HepG2 (cell line): ENCODE measurements at regions not wholly inside any gene's neighbourhood (a gene's known extent, or its start where the extent isn't known, plus 50 kb on each side); places are given as distances from the start of the nearest gene placed in this dataset.

Source experiments
- ATAC-seq: fragments of 200-7000 bp; cut with Tn5 transposase; 3 replicates; pipeline ENCODE4 v1.9.1; 2020; ENCODE audit warnings: mild to moderate bottlenecking, moderate library complexity
- BruUV-seq: library from RNA; stranded (reverse); fragments of 400-500 nt; replicated peaks from 2 replicates; lab custom pipeline; 2021; lab: Mats Ljungman, UMichigan
- CTCF ChIA-PET: fragments of 300-600 bp; formaldehyde crosslinking; extraction: SDS; loops from one replicate; lab custom pipeline; 2021; ENCODE audit warnings: low total read pairs, inconsistent platforms, low intra/inter-chr PET ratio; lab: Yijun Ruan, JAX
- POLR2A ChIA-PET: fragments of 350-600 bp; sonication (Branson Sonifier 250); formaldehyde crosslinking; loops from one replicate; lab custom pipeline; 2020; ENCODE audit warnings: antibody characterized with exemption, inconsistent platforms; lab: Yijun Ruan, JAX
- DNase-seq: peaks from one replicate; pipeline ENCODE4 v3.0.0-alpha.2; 2015; ENCODE audit warnings: low spot score
- FAIRE-seq: peaks from 3 replicates; lab custom pipeline; 2011; peaks lifted over from hg19 to GRCh38; lab: Jason Lieb, UNC
- H2AFZ ChIP-seq: one replicate; pipeline ENCODE4 v1.6.1; 2011; ENCODE audit warnings: low read length, inconsistent platforms
- H3K27ac ChIP-seq: fragments of 300-600 bp; 3 replicates; pipeline ENCODE4 v1.8.0; 2011; ENCODE audit warnings: mixed run types, mild to moderate bottlenecking, mixed read lengths, low read length, inconsistent platforms; ENCODE audit not compliant: insufficient read depth; ENCODE audit errors: extremely low read length
- H3K27me3 ChIP-seq, 2 experiments: fragments of 200-600 bp in 1 of 2; 2 replicates in 1 of 2; 3 replicates in 1 of 2; pipeline versions ENCODE4 v1.6.0 to v1.8.0; 2011; ENCODE audit warnings: low read length in 2 of 2, mild to moderate bottlenecking in 2 of 2, moderate library complexity in 2 of 2, inconsistent platforms in 1 of 2; ENCODE audit not compliant: insufficient read depth in 2 of 2, control insufficient read depth in 1 of 2
- H3K36me3 ChIP-seq, 2 experiments: fragments of 200-600 bp in 1 of 2; replicated peaks in 1 of 2; 2 replicates in 1 of 2; 3 replicates in 1 of 2; pipeline versions ENCODE4 v1.5.1 to v1.8.0; 2011; ENCODE audit warnings: low read length in 2 of 2, inconsistent platforms in 1 of 2; ENCODE audit not compliant: insufficient read depth in 2 of 2, control insufficient read depth in 1 of 2
- H3K4me1 ChIP-seq: 2 replicates; pipeline ENCODE4 v1.5.1; 2012; ENCODE audit warnings: low read length, inconsistent platforms; ENCODE audit not compliant: insufficient read depth
- H3K4me2 ChIP-seq: 2 replicates; pipeline ENCODE4 v1.6.0; 2011; ENCODE audit warnings: low read depth, low read length, inconsistent platforms
- H3K4me3 ChIP-seq, 3 experiments: fragments of 200-600 bp in 1 of 3; sonication (generic), shearing (Covaris generic) in 1 of 3; replicated peaks in 1 of 3; 2 replicates each; pipeline ENCODE4 v1.5.1; 2011 to 2016; ENCODE audit warnings: low read length in 3 of 3, inconsistent platforms in 2 of 3, low read depth in 2 of 3, mild to moderate bottlenecking in 2 of 3, control low read depth in 1 of 3, mixed read lengths in 1 of 3; ENCODE audit not compliant: insufficient read depth in 1 of 3
- H3K79me2 ChIP-seq: one replicate; pipeline ENCODE4 v1.6.1; 2011; ENCODE audit warnings: low read length, inconsistent platforms; ENCODE audit not compliant: insufficient read depth
- H3K9ac ChIP-seq: 2 replicates; pipeline ENCODE4 v1.6.0; 2011; ENCODE audit warnings: mild to moderate bottlenecking, low read depth, low read length, inconsistent platforms; ENCODE audit not compliant: insufficient read depth
- H3K9me3 ChIP-seq: 2 replicates; pipeline ENCODE4 v1.5.1; 2012; ENCODE audit warnings: mild to moderate bottlenecking, low read length
- H4K20me1 ChIP-seq: 2 replicates; pipeline ENCODE4 v1.6.0; 2011; ENCODE audit warnings: inconsistent platforms, mild to moderate bottlenecking, low read length, moderate library complexity; ENCODE audit not compliant: insufficient read depth
- ELF4 ChIP-seq: sonication (generic); formaldehyde crosslinking; IDR thresholded peaks from 2 replicates; pipeline ENCODE4 v1.5.0; 2020; ENCODE audit warnings: missing genetic modification reagents, mild to moderate bottlenecking, moderate library complexity, borderline replicate concordance
- HOXA7 ChIP-seq: sonication (generic); formaldehyde crosslinking; IDR thresholded peaks from 2 replicates; pipeline ENCODE4 v1.8.1; 2022; ENCODE audit warnings: mild to moderate bottlenecking, missing genetic modification reagents, moderate library complexity
- MAZ ChIP-seq, 2 experiments: sonication (generic) in 1 of 2; formaldehyde crosslinking in 1 of 2; IDR thresholded peaks; 2 replicates each; pipeline versions ENCODE4 v1.5.0 to v1.6.1; 2012 to 2020; ENCODE audit warnings: low read depth in 2 of 2, mild to moderate bottlenecking in 2 of 2, borderline replicate concordance in 1 of 2, improper control_type of control experiment in 1 of 2, low read length in 1 of 2, missing genetic modification reagents in 1 of 2, moderate library complexity in 1 of 2
- PLRG1 ChIP-seq: fragments of 450-650 bp; conservative IDR thresholded peaks from 2 replicates; pipeline ENCODE4 v1.6.1; 2016
- RXRB ChIP-seq: IDR thresholded peaks from 2 replicates; pipeline ENCODE4 v1.6.1; 2016; ENCODE audit warnings: borderline replicate concordance, missing genetic modification reagents, missing compliant biosample characterization
- SAFB2 ChIP-seq: sonication (generic); formaldehyde crosslinking; IDR thresholded peaks from 2 replicates; pipeline ENCODE4 v1.5.1; 2020; ENCODE audit warnings: missing genetic modification reagents, low read depth, mild to moderate bottlenecking, borderline replicate concordance
- SOX13 ChIP-seq, 3 experiments: fragments of 450-650 bp in 1 of 3; sonication (generic) in 1 of 3; formaldehyde crosslinking in 1 of 3; IDR thresholded peaks in 2 of 3; conservative IDR thresholded peaks in 1 of 3; 2 replicates each; pipeline versions ENCODE4 v1.5.0 to v1.6.1; 2016 to 2020; ENCODE audit warnings: antibody characterized with exemption in 1 of 3, mild to moderate bottlenecking in 1 of 3, missing compliant biosample characterization in 1 of 3, missing genetic modification reagents in 1 of 3, moderate library complexity in 1 of 3
- TOPORS ChIP-seq: sonication (generic); formaldehyde crosslinking; IDR thresholded peaks from 2 replicates; pipeline ENCODE4 v1.8.0; 2023; ENCODE audit warnings: mild to moderate bottlenecking, missing genetic modification reagents
- WIZ ChIP-seq: sonication (generic); formaldehyde crosslinking; IDR thresholded peaks from 2 replicates; pipeline ENCODE4 v1.5.1; 2020; ENCODE audit warnings: mild to moderate bottlenecking, missing genetic modification reagents
- ZNF580 ChIP-seq: IDR thresholded peaks from 2 replicates; pipeline ENCODE4 v1.6.1; 2016; ENCODE audit warnings: low read depth, borderline replicate concordance
- ZNF703 ChIP-seq: sonication (generic); formaldehyde crosslinking; IDR thresholded peaks from 2 replicates; pipeline ENCODE4 v1.5.1; 2020; ENCODE audit warnings: missing genetic modification reagents, mild to moderate bottlenecking, moderate library complexity, borderline replicate concordance
- WGBS: methylation state at CpG from one replicate; pipeline ENCODE4 v1.1.6; 2017; ENCODE audit warnings: low lambda C conversion rate; 5-methylcytosine and 5-hydroxymethylcytosine counted together
- in situ Hi-C: cut with HindIII; loops from 2 replicates; pipeline ENCODE4 v1.10.0; 2017; ENCODE audit warnings: low pct_unique_long_range_greater_than_20kb; ENCODE audit not compliant: extremely low pct_ligation_motif_present
- intact Hi-C: fragments of 100-400 bp; cut with micrococcal nuclease; formaldehyde crosslinking; loops from one replicate; pipeline ENCODE4 v1.10.0; 2022; ENCODE audit not compliant: unreplicated experiment

- BruUV-seq, result no TSS peak
- in situ Hi-C loops, result no loop called here
- Histone ChIP-seq H3K9me3 (peaks cover 25% of the 10 kb centered on the region), H3K27ac (no peak overlapping the region), H4K20me1 (no peaks in the 10 kb centered on the region), H3K4me2 (no peak overlapping the region), H3K79me2 (no peaks in the 10 kb centered on the region), H3K36me3 (no peaks in the 10 kb centered on the region), H3K4me1 (peaks cover under 1% of the 10 kb centered on the region; the same call in 1 of the 2 replicates), H3K4me3 (no peak overlapping the region), H2AFZ (no peak overlapping the region), H3K9ac (no peak overlapping the region), H3K27me3 (no peaks in the 10 kb centered on the region)
- TF ChIP-seq WIZ (CRISPR knock-in tag) (no peak), ZNF580 (no peak), TOPORS (CRISPR knock-in tag) (no peak), RXRB (no peak), PLRG1 (no peak), SAFB2 (CRISPR knock-in tag) (no peak), SOX13 (IDR thresholded peaks at IDR 0.05) (no peak), SOX13 (CRISPR knock-in tag; conservative IDR thresholded peaks at IDR 0.05 in 1 of 2, IDR thresholded peaks at IDR 0.05 in 1 of 2) (no peak), ELF4 (no peak), ZNF703 (no peak), HOXA7 (CRISPR knock-in tag) (no peak), MAZ (IDR thresholded peaks at IDR 0.05; ENCODE audit: borderline replicate concordance, low read depth, low read length) (no peak), MAZ (CRISPR knock-in tag; IDR thresholded peaks at IDR 0.05; ENCODE audit: low read depth) (no peak)
- intact Hi-C loops, result no loop called here
- 0% methylated on average over 2 of the region's 2 CpGs for WGBS
- ChIA-PET CTCF (no interaction called here), POLR2A (no interaction called here)
- DNase-seq, result no peak
- FAIRE-seq, result no peak
- no peak for ATAC-seq
Measured at GRCh38 chr18:55642191-55642590, 54.2 kb upstream of the TCF4 start.
